GM12878 (cell line): ENCODE measurements at regions not wholly inside any gene's neighbourhood (a gene's known extent, or its start where the extent isn't known, plus 50 kb on each side); places are given as distances from the start of the nearest gene placed in this dataset.

ENCODE experiments used
- CEBPB ChIP-seq, 2 experiments: fragments of 150-350 bp in 1 of 2; IDR thresholded peaks; 2 replicates each; pipeline ENCODE4 v1.6.1; 2012 to 2014; ENCODE audit warnings: low read depth in 2 of 2, low read length in 2 of 2, borderline replicate concordance in 1 of 2, inconsistent platforms in 1 of 2
- CHD1 ChIP-seq: IDR thresholded peaks from 2 replicates; pipeline ENCODE4 v1.6.1; 2012; ENCODE audit warnings: low read depth, low read length, improper control_type of control experiment
- CREM ChIP-seq: IDR thresholded peaks from 2 replicates; pipeline ENCODE4 v1.6.1; 2014; ENCODE audit warnings: antibody characterized with exemption, low read depth
- DPF2 ChIP-seq: fragments of 450-650 bp; IDR thresholded peaks from 2 replicates; pipeline ENCODE4 v1.6.1; 2017; ENCODE audit warnings: mild to moderate bottlenecking
- FOXK2 ChIP-seq: fragments of 450-650 bp; IDR thresholded peaks from 2 replicates; pipeline ENCODE4 v1.6.1; 2017; ENCODE audit warnings: mild to moderate bottlenecking, moderate library complexity
- IRF4 ChIP-seq: IDR thresholded peaks from 2 replicates; pipeline ENCODE4 v1.6.1; 2011; ENCODE audit warnings: low read depth, low read length
- JUNB ChIP-seq: IDR thresholded peaks from 2 replicates; pipeline ENCODE4 v1.6.1; 2016; ENCODE audit warnings: antibody characterized with exemption, mild to moderate bottlenecking
- KAT2A ChIP-seq: conservative IDR thresholded peaks from 2 replicates; pipeline ENCODE4 v1.6.1; 2011; ENCODE audit warnings: low read depth, low read length; ENCODE audit not compliant: control insufficient read depth
- NFIC ChIP-seq: IDR thresholded peaks from 2 replicates; pipeline ENCODE4 v1.6.1; 2012; ENCODE audit warnings: low read depth, mild to moderate bottlenecking, inconsistent platforms, low read length, moderate library complexity
- NFXL1 ChIP-seq: fragments of 450-650 bp; IDR thresholded peaks from 2 replicates; pipeline ENCODE4 v1.6.1; 2017; ENCODE audit warnings: antibody characterized with exemption, mild to moderate bottlenecking, borderline replicate concordance
- NFYB ChIP-seq: IDR thresholded peaks from 2 replicates; pipeline ENCODE4 v1.6.1; 2011; ENCODE audit warnings: low read depth, mild to moderate bottlenecking, low read length, improper control_type of control experiment, moderate library complexity; ENCODE audit not compliant: insufficient read depth
- NR2C2 ChIP-seq: IDR thresholded peaks from 2 replicates; pipeline ENCODE4 v1.6.1; 2011; ENCODE audit warnings: borderline replicate concordance, low read depth; ENCODE audit not compliant: control insufficient read depth, insufficient read length
- PAX8 ChIP-seq: fragments of 450-650 bp; IDR thresholded peaks from 2 replicates; pipeline ENCODE4 v1.6.1; 2017; ENCODE audit warnings: mild to moderate bottlenecking, moderate library complexity
- PKNOX1 ChIP-seq: fragments of 450-650 bp; IDR thresholded peaks from 2 replicates; pipeline ENCODE4 v1.6.1; 2016; ENCODE audit warnings: mild to moderate bottlenecking
- POU2F2 ChIP-seq: IDR thresholded peaks from 3 replicates; pipeline ENCODE4 v1.6.1; 2011; ENCODE audit warnings: low read depth, mild to moderate bottlenecking, low read length, borderline replicate concordance
- RELB ChIP-seq: fragments of 450-650 bp; IDR thresholded peaks from 2 replicates; pipeline ENCODE4 v1.6.1; 2017; ENCODE audit warnings: low read depth, mild to moderate bottlenecking, moderate library complexity
- SP1 ChIP-seq: IDR thresholded peaks from one replicate; pipeline ENCODE4 v1.6.1; 2011; ENCODE audit warnings: low read depth, low read length
- TCF3 ChIP-seq: IDR thresholded peaks from 2 replicates; pipeline ENCODE4 v1.6.1; 2012; ENCODE audit warnings: low read depth, mild to moderate bottlenecking, low read length, borderline replicate concordance; ENCODE audit not compliant: insufficient read depth
- YY1 ChIP-seq: IDR thresholded peaks from 2 replicates; pipeline ENCODE4 v1.6.1; 2011; ENCODE audit warnings: low read depth, mild to moderate bottlenecking, low read length
- ZNF384 ChIP-seq: IDR thresholded peaks from 2 replicates; pipeline ENCODE4 v1.6.1; 2012; ENCODE audit warnings: low read depth, mild to moderate bottlenecking, low read length, improper control_type of control experiment, borderline replicate concordance
- ZNF592 ChIP-seq: fragments of 450-650 bp; IDR thresholded peaks from 2 replicates; pipeline ENCODE4 v1.6.1; 2017; ENCODE audit warnings: mild to moderate bottlenecking, moderate library complexity
- ZSCAN29 ChIP-seq: fragments of 450-650 bp; IDR thresholded peaks from 2 replicates; pipeline ENCODE4 v1.6.1; 2017; ENCODE audit warnings: mild to moderate bottlenecking, moderate library complexity

DNA sequence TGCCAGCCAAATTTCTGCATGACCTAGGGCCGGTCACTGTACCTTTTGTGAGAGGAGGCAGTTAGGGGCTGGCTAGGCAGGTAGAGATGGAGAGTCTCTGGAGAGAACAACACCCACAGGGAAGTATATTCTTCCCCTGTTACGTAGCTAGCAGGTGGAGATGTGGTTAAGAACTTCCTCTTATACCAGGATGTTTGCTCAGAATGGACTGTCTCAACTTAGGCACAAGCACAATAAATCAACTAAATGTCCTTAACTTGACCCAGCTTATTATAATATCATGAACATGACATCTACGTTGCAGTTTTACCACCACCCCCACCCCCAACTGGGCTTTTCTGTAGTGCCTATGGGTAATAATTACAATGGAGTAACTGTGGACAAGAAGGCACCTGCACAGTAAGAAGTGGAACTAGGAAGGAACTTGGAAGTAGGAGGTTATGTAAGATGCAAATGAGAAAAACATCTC lies 60.7 kb upstream of the MPEG1 start (continued):
- TF ChIP-seq ZNF592 (peak; percentile 99), FOXK2 (no peak), POU2F2 (peak; percentile 64; the same call in 1 of the 3 replicates), SP1 (peak; percentile 56), NFIC (peak; percentile 91), CEBPB (IDR thresholded peaks at IDR 0.05; ENCODE audit: borderline replicate concordance in 1 of 2, low read depth in 2 of 2, low read length in 2 of 2) (no peak), RELB (peak; percentile 46; the same call in 1 of the 2 replicates), KAT2A (no peak), NFXL1 (no peak), ZNF384 (no peak), TCF3 (no peak), ZSCAN29 (no peak), PKNOX1 (peak; percentile 64), NR2C2 (no peak), CREM (peak; percentile 94), NFYB (no peak), YY1 (peak; percentile 81), PAX8 (no peak), DPF2 (peak; percentile 84), JUNB (peak; percentile 81), CHD1 (no peak), IRF4 (peak; percentile 25; the same call in 1 of the 2 replicates)
